ENCODE measurements at regions not wholly inside any gene's neighbourhood (a gene's known extent, or its start where the extent isn't known, plus 50 kb on each side); places are given as distances from the start of the nearest gene placed in this dataset.

- peak overlapping the region; percentile 79 for H2AK5ac ChIP-seq (ENCODE audit: low read depth, low read length)
- H3K9me3 ChIP-seq (ENCODE audit: control insufficient read depth, insufficient read depth, low read length) = no peaks in the 10 kb centered on the region
- ChIA-PET CTCF (interaction anchor here (0.5 kb wide), 1 partner anchor 417 kb away, joined by 3 read pairs; no protein-coding TSS in a partner anchor), POLR2A (ENCODE audit: unreplicated experiment) (no interaction called here)
- H3K27ac ChIP-seq (ENCODE audit: insufficient read depth, low read length) = no peak overlapping the region
- H3K36me3 ChIP-seq (ENCODE audit: control insufficient read depth, insufficient read depth, low read length) = no peaks in the 10 kb centered on the region
- no peak overlapping the region for H3K9ac ChIP-seq (ENCODE audit: low read depth, low read length)
- peak overlapping the region in 1 of 2 experiments; percentile 54; a peak in 2 of 4 replicates for H4K8ac ChIP-seq (ENCODE audit: low read depth in 2 of 2, low read length in 2 of 2)
- H2AK9ac ChIP-seq (replicated peaks; ENCODE audit: low read depth, low read length, poor library complexity) = no peak overlapping the region
- in situ Hi-C loops (cut with MboI; ENCODE audit: low sequenced_read_pairs) = no loop called here
- DNase-seq (no peak), ATAC-seq (ENCODE audit: low read depth) (no peak)
- peak overlapping the region; percentile 49 for H2AFZ ChIP-seq (replicated peaks; ENCODE audit: low read length, poor library complexity)
- 0 out of 2 replicates have a peak overlapping the region, but pooled peaks have one; percentile 31 for H3K14ac ChIP-seq (replicated peaks; ENCODE audit: low read depth, low read length)
- H2BK20ac ChIP-seq (ENCODE audit: low read depth, low read length) = peak overlapping the region; percentile 86
- TF ChIP-seq USF2 (IDR thresholded peaks at IDR 0.05; ENCODE audit: low read depth, low read length) = no peak
- TF ChIP-seq SMC3 (IDR thresholded peaks at IDR 0.05; ENCODE audit: low read depth, low read length) = no peak
- no peak for TF ChIP-seq POLR2A (IDR thresholded peaks at IDR 0.05; ENCODE audit: low read depth, low read length)
- H4K5ac ChIP-seq (ENCODE audit: low read depth, low read length) = peak overlapping the region; percentile 64; the same call in 1 of the 2 replicates
- intact Hi-C loops (cut with micrococcal nuclease) = no loop called here
- peak overlapping the region; percentile 79 for H3K4ac ChIP-seq (ENCODE audit: low read depth, low read length)
- dilution Hi-C loops (cut with HindIII; ENCODE audit: low sequenced_read_pairs, unreplicated experiment) = no loop called here
- H3K4me3 ChIP-seq (ENCODE audit: insufficient read depth, low read depth, low read length) = no peak overlapping the region
- no peak overlapping the region for H3K23ac ChIP-seq (ENCODE audit: low read depth, low read length)
- BruUV-seq (replicated peaks) = no TSS peak
- no peak overlapping the region for H3K56ac ChIP-seq (ENCODE audit: extremely low read depth, insufficient read depth, low read length)
- no peaks in the 10 kb centered on the region for H4K20me1 ChIP-seq (ENCODE audit: insufficient read depth, low read length)
- H2BK5ac ChIP-seq (ENCODE audit: low read depth, low read length, poor library complexity, severe bottlenecking) = no peak overlapping the region
- peak overlapping the region; percentile 74 for H2BK120ac ChIP-seq (ENCODE audit: low read depth, low read length)
- peaks cover 6 to 12% of the 10 kb centered on the region in 2 experiments for H3K79me1 ChIP-seq (ENCODE audit: low read depth in 1 of 2, low read length in 2 of 2)
- H2BK15ac ChIP-seq (ENCODE audit: low read depth, low read length) = peak overlapping the region; percentile 65; the same call in 1 of the 3 replicates
- peaks cover 9% of the 10 kb centered on the region for H3K4me1 ChIP-seq (ENCODE audit: control insufficient read depth, insufficient read depth, low read length)
- H3K4me2 ChIP-seq (ENCODE audit: low read depth, low read length) = no peak overlapping the region
- H3K27me3 ChIP-seq (ENCODE audit: control insufficient read depth, insufficient read depth, low read length) = no peaks in the 10 kb centered on the region
- H4K91ac ChIP-seq (ENCODE audit: insufficient read depth, low read depth, low read length) = peak overlapping the region; percentile 57; the same call in 1 of the 2 replicates
- H3K18ac ChIP-seq (ENCODE audit: low read depth, low read length) = peak overlapping the region; percentile 64; the same call in 1 of the 2 replicates
- H3K9me1 ChIP-seq (ENCODE audit: insufficient read depth, low read length) = peaks cover 7% of the 10 kb centered on the region; the same call in 1 of the 2 replicates
- no CpG with 5 or more reads among the region's 8 CpGs for WGBS, 2 experiments (ENCODE audit: extremely low coverage in 2 of 2, insufficient read length in 1 of 2)
Observed at GRCh38 chr4:182190306-182190705, 52.9 kb upstream of the TENM3 start.

Measured in IMR-90 (cell line).